ENCODE measurements at regions not wholly inside any gene's neighbourhood (a gene's known extent, or its start where the extent isn't known, plus 50 kb on each side); places are given as distances from the start of the nearest gene placed in this dataset.

DNA sequence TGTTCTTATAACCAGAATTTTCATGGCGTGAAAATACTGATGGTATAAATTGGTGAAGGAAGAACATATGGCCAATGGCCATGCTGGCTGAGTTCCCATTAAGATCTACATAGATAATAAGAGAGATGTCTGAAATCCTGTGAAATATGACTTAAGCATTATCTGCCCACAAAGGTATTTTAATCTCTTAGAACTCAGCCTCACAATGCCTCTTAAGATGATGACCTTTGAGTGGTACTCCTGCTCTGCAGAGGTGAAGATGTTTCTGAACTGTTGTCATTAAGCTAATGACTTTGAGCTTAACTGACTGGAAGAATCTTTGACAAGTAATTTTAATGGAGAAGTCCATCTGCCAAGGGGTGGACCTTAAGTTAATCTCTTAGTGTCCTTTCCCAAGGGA, 148.7 kb downstream of the ZNF326 start:
- no peak for DNase-seq (ENCODE audit: unreplicated experiment)
- Mint-ChIP-seq H3K27ac (ENCODE audit: low read depth, unreplicated experiment) (no peak overlapping the region), H3K4me1 (ENCODE audit: insufficient read depth, unreplicated experiment) (no peaks in the 10 kb centered on the region), H3K4me3 (ENCODE audit: unreplicated experiment) (no peak overlapping the region), H3K9me3 (ENCODE audit: unreplicated experiment) (peaks cover 11% of the 10 kb centered on the region), H3K27me3 (ENCODE audit: insufficient read depth, unreplicated experiment) (no peaks in the 10 kb centered on the region), H3K36me3 (ENCODE audit: insufficient read depth, unreplicated experiment) (no peaks in the 10 kb centered on the region)
- POLR2A ChIA-PET, result no interaction called here
- CTCF ChIA-PET, result interaction anchor here (1.3 to 2.4 kb wide), 2 partner anchors 10 to 11 kb away, joined by 5 to 10 read pairs; no protein-coding TSS in a partner anchor
- TF ChIP-seq, protein P1, sequence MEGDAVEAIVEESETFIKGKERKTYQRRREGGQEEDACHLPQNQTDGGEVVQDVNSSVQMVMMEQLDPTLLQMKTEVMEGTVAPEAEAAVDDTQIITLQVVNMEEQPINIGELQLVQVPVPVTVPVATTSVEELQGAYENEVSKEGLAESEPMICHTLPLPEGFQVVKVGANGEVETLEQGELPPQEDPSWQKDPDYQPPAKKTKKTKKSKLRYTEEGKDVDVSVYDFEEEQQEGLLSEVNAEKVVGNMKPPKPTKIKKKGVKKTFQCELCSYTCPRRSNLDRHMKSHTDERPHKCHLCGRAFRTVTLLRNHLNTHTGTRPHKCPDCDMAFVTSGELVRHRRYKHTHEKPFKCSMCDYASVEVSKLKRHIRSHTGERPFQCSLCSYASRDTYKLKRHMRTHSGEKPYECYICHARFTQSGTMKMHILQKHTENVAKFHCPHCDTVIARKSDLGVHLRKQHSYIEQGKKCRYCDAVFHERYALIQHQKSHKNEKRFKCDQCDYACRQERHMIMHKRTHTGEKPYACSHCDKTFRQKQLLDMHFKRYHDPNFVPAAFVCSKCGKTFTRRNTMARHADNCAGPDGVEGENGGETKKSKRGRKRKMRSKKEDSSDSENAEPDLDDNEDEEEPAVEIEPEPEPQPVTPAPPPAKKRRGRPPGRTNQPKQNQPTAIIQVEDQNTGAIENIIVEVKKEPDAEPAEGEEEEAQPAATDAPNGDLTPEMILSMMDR (IDR thresholded peaks at IDR 0.05; ENCODE audit: unreplicated experiment), result no peak
- intact Hi-C loops (cut with micrococcal nuclease), result no loop called here
- no TSS peak for BruUV-seq (replicated peaks)

DNA sequence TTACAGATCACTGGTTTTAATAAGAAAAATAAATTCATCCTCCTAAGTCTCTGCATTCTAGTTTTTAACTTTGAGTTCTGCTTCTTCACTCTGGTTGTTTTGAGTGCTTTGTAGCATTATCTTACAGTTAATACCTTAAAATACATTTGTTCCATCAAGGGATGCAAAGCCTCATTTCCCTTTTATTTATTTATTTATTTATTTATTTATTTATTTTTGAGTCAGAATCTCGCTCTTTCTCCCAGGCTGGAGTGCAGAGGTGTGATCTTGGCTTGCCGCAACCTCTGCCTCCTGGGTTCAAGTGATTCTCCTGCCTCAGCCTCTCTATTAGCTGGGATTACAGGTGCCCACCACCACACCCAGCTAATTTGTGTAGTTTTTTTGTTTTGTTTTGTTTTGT, 147.8 kb downstream of the ZNF326 start:
- H3K4me3 Mint-ChIP-seq (ENCODE audit: unreplicated experiment), result no peak overlapping the region
- CTCF ChIA-PET, result interaction anchor here (1.3 to 2.4 kb wide), 2 partner anchors 9 to 10 kb away, joined by 5 to 10 read pairs; no protein-coding TSS in a partner anchor
- BruUV-seq (replicated peaks), result no TSS peak
- TF ChIP-seq, protein P1 (IDR thresholded peaks at IDR 0.05; ENCODE audit: unreplicated experiment), result no peak
- intact Hi-C loops (cut with micrococcal nuclease), result no loop called here
- no peaks in the 10 kb centered on the region for H3K27me3 Mint-ChIP-seq (ENCODE audit: insufficient read depth, unreplicated experiment)
- POLR2A ChIA-PET, result no interaction called here
- H3K36me3 Mint-ChIP-seq (ENCODE audit: insufficient read depth, unreplicated experiment), result no peaks in the 10 kb centered on the region
- no peak overlapping the region for H3K27ac Mint-ChIP-seq (ENCODE audit: low read depth, unreplicated experiment)
- H3K9me3 Mint-ChIP-seq (ENCODE audit: unreplicated experiment), result peaks cover 11% of the 10 kb centered on the region
- DNase-seq (ENCODE audit: unreplicated experiment), result no peak
- H3K4me1 Mint-ChIP-seq (ENCODE audit: insufficient read depth, unreplicated experiment), result no peaks in the 10 kb centered on the region

DNA sequence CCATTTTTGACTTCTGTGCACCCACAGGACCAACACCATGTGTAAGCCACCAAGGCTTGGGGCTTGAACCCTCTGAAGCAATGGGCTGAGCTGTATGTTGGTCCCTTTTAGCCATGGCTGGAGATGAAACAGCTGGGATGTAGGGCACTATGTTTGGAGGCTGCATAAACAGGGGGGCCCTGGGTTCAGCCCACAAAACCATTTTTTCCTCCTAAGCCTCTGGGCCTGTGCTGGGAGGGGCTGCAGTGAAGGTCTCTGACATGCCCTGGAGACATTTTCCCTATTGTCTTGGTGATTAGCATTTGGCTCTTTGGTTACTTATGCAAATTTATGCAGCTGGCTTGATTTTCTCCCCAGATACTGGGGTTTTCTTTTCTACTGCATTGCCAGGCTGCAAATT, 144.9 kb downstream of the ZNF326 start:
- Mint-ChIP-seq H3K36me3 (ENCODE audit: insufficient read depth, unreplicated experiment) (no peaks in the 10 kb centered on the region), H3K9me3 (ENCODE audit: unreplicated experiment) (peaks cover 11% of the 10 kb centered on the region), H3K4me3 (ENCODE audit: unreplicated experiment) (no peak overlapping the region), H3K27ac (ENCODE audit: low read depth, unreplicated experiment) (no peak overlapping the region), H3K4me1 (ENCODE audit: insufficient read depth, unreplicated experiment) (no peaks in the 10 kb centered on the region), H3K27me3 (ENCODE audit: insufficient read depth, unreplicated experiment) (no peaks in the 10 kb centered on the region)
- no peak for DNase-seq (ENCODE audit: unreplicated experiment)
- POLR2A ChIA-PET, result no interaction called here
- TF ChIP-seq, protein P1 (IDR thresholded peaks at IDR 0.05; ENCODE audit: unreplicated experiment), result no peak
- CTCF ChIA-PET, result no interaction called here
- intact Hi-C loops (cut with micrococcal nuclease), result loop anchor here (10.0 kb wide), 1 partner anchor 145 kb away; no protein-coding TSS in a partner anchor
- no TSS peak for BruUV-seq (replicated peaks)

DNA sequence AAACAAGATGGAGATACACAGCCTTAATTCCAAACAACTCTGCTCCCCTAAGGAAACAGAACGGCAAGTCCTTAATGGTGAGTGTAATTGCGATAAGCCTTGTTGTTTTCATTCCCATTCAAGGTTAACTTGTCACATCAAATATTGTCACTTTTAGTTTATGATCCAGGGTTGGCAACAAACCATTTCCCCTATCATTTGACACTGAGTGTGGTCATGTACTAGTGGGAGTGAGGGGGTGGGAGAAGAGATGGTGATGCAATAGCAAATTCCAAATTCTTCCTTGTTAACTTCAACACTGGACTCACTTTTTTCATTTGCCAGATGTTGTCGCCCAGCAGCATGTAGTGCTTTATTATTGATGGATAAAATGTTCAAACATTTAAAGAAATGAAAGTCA, 140.4 kb downstream of the ZNF326 start:
- no peaks in the 10 kb centered on the region for H3K4me1 Mint-ChIP-seq (ENCODE audit: insufficient read depth, unreplicated experiment)
- intact Hi-C loops (cut with micrococcal nuclease), result loop anchor here (10.0 kb wide), 1 partner anchor 150 kb away; no protein-coding TSS in a partner anchor

More for the DNA sequence above, 140.4 kb downstream of the ZNF326 start:
- H3K27ac Mint-ChIP-seq (ENCODE audit: low read depth, unreplicated experiment), result no peak overlapping the region
- TF ChIP-seq, protein P1 (IDR thresholded peaks at IDR 0.05; ENCODE audit: unreplicated experiment), result no peak
- H3K4me3 Mint-ChIP-seq (ENCODE audit: unreplicated experiment), result no peak overlapping the region
- no TSS peak for BruUV-seq (replicated peaks)
- H3K27me3 Mint-ChIP-seq (ENCODE audit: insufficient read depth, unreplicated experiment), result peaks cover 18% of the 10 kb centered on the region
- CTCF ChIA-PET, result interaction anchor here (1.1 kb wide), 1 partner anchor 444 kb away, joined by 3 read pairs; no protein-coding TSS in a partner anchor
- H3K36me3 Mint-ChIP-seq (ENCODE audit: insufficient read depth, unreplicated experiment), result no peaks in the 10 kb centered on the region
- peaks cover 4% of the 10 kb centered on the region for H3K9me3 Mint-ChIP-seq (ENCODE audit: unreplicated experiment)
- DNase-seq (ENCODE audit: unreplicated experiment), result no peak
- POLR2A ChIA-PET, result interaction anchor here (1.0 kb wide), 1 partner anchor 18 kb away, joined by 3 read pairs; no protein-coding TSS in a partner anchor

Measured in MCF 10A (cell line).